ENCODE measurements at regions not wholly inside any gene's neighbourhood (a gene's known extent, or its start where the extent isn't known, plus 50 kb on each side); places are given as distances from the start of the nearest gene placed in this dataset.

DNA sequence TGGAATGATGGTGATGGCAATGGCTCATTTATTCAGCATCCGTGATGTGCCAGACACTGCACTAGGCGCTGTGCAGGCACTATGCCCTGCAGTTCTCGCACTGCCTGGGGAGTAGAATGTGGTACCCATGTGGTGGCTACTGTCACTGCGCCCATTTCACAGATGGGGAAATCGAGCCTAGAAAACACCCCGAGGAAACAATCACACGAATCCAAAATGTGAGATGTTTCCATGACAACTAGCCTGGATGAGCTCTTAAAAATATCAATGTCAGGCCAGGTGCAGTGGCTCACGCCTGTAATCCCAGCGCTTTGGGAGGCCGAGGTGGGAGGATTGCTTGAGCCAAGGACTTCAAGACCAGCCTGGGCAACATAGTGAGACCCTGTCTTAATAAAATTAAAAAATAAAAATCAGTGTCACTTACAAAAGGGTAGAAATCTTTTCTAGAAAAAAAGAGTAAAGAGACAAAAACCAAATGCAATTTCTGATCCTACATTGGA is 57.9 kb upstream of the TNRC6A start:
- TF ChIP-seq, protein P1, sequence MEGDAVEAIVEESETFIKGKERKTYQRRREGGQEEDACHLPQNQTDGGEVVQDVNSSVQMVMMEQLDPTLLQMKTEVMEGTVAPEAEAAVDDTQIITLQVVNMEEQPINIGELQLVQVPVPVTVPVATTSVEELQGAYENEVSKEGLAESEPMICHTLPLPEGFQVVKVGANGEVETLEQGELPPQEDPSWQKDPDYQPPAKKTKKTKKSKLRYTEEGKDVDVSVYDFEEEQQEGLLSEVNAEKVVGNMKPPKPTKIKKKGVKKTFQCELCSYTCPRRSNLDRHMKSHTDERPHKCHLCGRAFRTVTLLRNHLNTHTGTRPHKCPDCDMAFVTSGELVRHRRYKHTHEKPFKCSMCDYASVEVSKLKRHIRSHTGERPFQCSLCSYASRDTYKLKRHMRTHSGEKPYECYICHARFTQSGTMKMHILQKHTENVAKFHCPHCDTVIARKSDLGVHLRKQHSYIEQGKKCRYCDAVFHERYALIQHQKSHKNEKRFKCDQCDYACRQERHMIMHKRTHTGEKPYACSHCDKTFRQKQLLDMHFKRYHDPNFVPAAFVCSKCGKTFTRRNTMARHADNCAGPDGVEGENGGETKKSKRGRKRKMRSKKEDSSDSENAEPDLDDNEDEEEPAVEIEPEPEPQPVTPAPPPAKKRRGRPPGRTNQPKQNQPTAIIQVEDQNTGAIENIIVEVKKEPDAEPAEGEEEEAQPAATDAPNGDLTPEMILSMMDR (IDR thresholded peaks at IDR 0.05): no peak
- no peak for TF ChIP-seq POLR2A (IDR thresholded peaks at IDR 0.05)
- no peak for TF ChIP-seq POLR2AphosphoS5 (IDR thresholded peaks at IDR 0.05; ENCODE audit: insufficient read depth in 1 of 2, low read depth in 1 of 2)

Data from vagina (tissue), 2 donors.